BJ (cell line): ENCODE measurements at regions not wholly inside any gene's neighbourhood (a gene's known extent, or its start where the extent isn't known, plus 50 kb on each side); places are given as distances from the start of the nearest gene placed in this dataset.
"Not testable (repeated sequence)": the region's sequence is repeated elsewhere in the genome, so short reads cannot be mapped to it uniquely, and the experiment has no call there.

Experiments
- CTCF ChIA-PET: fragments of 350-600 bp; formaldehyde crosslinking; extraction: SDS; loops from one replicate; lab custom pipeline; 2021; ENCODE audit warnings: antibody characterized with exemption, inconsistent platforms; lab: Yijun Ruan, JAX
- POLR2A ChIA-PET: fragments of 300-600 bp; sonication (Branson Sonifier 250); formaldehyde crosslinking; extraction: SDS; loops from one replicate; lab custom pipeline; 2021; ENCODE audit warnings: antibody characterized with exemption; lab: Charles Lee
- DNase-seq: peaks from one replicate; pipeline ENCODE4 v3.0.0-alpha.2; 2011; ENCODE audit warnings: low read depth
- H3K27me3 ChIP-seq: 2 replicates; pipeline ENCODE4 v1.6.0; 2011; ENCODE audit warnings: low read length; ENCODE audit not compliant: control insufficient read depth, insufficient read depth
- H3K36me3 ChIP-seq: 2 replicates; pipeline ENCODE4 v1.5.1; 2011; ENCODE audit warnings: low read length; ENCODE audit not compliant: control insufficient read depth, insufficient read depth
- H3K4me3 ChIP-seq: 2 replicates; pipeline ENCODE4 v1.5.1; 2011; ENCODE audit warnings: low read depth, mild to moderate bottlenecking, control low read depth, low read length
- TF ChIP-seq, protein P1 (sequence below): IDR thresholded peaks from 2 replicates; pipeline ENCODE4 v1.5.1; 2011; ENCODE audit warnings: low read depth, mild to moderate bottlenecking, control low read depth, inconsistent platforms, low read length, moderate library complexity; ENCODE audit not compliant: insufficient read depth

DNA sequence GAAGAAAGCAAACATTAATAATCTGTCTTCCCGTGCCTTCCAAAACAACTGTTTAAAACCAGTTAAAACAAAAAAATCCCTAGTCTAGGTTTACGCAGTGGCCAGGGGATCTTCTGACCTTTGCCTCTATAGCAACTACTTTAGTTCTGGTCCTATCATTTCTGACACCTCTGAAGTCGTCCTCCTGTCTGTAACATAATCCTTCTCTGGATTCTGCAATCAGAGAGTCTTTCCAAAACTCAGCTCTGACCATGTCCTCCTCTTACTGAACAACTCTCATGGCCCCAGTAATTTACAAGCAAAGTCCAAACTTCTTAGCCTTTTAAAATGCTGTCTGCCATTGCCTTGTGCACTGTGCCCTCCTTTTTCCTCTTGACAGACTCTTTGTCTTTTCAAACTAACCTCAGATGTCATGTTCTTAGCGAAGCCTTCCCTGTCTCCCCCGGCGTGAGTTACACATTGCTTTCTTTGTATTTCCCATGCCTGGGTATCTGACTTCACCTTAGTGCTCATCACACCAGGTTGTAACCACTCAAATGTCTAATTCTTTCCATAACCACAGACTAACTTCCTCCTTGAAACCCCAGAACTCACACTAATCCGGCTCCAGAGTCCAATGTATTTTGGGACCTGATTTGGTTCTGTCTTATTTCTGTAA is 105.2 kb upstream of the BNIP2 start:
- Histone ChIP-seq H3K4me3 (no peak overlapping the region), H3K27me3 (no peaks in the 10 kb centered on the region; the same call in 1 of the 2 replicates), H3K36me3 (no peaks in the 10 kb centered on the region)
- no peak for DNase-seq
- TF ChIP-seq, protein P1, sequence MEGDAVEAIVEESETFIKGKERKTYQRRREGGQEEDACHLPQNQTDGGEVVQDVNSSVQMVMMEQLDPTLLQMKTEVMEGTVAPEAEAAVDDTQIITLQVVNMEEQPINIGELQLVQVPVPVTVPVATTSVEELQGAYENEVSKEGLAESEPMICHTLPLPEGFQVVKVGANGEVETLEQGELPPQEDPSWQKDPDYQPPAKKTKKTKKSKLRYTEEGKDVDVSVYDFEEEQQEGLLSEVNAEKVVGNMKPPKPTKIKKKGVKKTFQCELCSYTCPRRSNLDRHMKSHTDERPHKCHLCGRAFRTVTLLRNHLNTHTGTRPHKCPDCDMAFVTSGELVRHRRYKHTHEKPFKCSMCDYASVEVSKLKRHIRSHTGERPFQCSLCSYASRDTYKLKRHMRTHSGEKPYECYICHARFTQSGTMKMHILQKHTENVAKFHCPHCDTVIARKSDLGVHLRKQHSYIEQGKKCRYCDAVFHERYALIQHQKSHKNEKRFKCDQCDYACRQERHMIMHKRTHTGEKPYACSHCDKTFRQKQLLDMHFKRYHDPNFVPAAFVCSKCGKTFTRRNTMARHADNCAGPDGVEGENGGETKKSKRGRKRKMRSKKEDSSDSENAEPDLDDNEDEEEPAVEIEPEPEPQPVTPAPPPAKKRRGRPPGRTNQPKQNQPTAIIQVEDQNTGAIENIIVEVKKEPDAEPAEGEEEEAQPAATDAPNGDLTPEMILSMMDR, result no peak
- POLR2A ChIA-PET, result no interaction called here
- CTCF ChIA-PET, result no interaction called here

DNA sequence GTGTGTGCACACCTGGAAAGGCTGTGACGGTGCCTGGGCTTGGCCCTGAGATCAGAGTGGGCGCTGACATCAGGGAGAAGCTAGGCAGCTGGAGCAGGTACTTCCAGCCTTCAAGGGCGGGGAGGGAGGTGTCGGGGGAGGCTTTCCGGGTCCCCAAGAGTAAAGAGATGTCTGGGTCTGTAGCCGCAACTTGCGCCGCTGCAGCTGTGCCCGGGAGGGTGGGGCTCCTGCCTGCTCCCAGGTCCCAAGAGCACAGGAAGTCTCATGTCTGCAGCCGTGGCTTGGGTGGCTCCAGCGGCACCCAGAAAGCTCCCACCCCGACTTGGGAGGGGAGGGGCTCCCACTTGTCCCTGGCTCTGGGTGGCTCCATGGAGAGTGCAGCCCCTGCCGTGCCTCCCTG is 103.2 kb upstream of the BNIP2 start:
- CTCF ChIA-PET, result no interaction called here

DNA sequence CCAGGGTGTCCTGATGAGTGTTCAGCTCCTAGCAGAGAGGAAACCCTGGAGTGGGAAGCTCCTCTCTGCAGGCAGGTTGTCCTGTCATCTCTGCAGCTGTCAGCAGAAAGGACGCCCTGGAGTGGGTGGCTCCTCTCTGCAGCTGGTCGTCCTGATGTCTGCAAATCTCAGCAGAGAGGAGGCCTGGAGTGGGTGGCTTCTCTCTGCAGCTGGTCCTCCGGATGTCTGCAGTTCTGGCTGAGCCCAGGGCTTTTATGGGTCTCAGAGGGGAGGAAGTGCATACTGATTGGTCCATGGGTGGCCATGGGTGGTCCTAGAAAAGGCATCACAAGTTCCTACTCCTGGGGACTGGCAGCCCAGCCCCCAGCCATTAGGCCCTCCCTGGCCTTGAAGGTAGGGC is 102.6 kb upstream of the BNIP2 start:
- H3K4me3 ChIP-seq, result no peak overlapping the region
- TF ChIP-seq, protein P1, result no peak
- no peaks in the 10 kb centered on the region; the same call in 1 of the 2 replicates for H3K27me3 ChIP-seq
- ChIA-PET CTCF (no interaction called here), POLR2A (no interaction called here)
- DNase-seq, result no peak
- H3K36me3 ChIP-seq, result no peaks in the 10 kb centered on the region

More for the DNA sequence above, 103.2 kb upstream of the BNIP2 start:
- POLR2A ChIA-PET, result no interaction called here
- H3K4me3 ChIP-seq, result no peak overlapping the region
- DNase-seq, result no peak
- no peaks in the 10 kb centered on the region; the same call in 1 of the 2 replicates for H3K27me3 ChIP-seq
- TF ChIP-seq, protein P1, result no peak
- no peaks in the 10 kb centered on the region for H3K36me3 ChIP-seq

DNA sequence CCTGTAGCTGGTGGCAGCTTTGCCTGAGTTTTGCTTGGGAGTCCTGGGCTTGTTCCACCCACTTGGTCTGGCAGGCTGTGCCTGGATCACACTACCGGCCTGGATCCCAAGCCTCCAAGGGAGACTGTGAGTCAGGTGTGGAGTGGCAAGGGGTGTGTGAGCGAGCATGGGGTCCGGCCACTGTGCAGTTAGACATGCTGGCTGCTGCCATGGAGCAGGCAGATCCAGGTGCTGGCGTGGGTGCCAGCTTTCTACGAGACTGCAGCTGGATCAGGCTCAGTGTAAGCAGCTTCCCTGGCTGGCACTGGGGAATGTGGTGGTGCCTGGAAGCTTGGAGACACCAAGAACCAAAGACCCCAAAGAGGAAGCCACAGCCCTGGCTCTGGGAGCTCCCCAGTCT is 102.0 kb upstream of the BNIP2 start:
- POLR2A ChIA-PET, result no interaction called here

DNA sequence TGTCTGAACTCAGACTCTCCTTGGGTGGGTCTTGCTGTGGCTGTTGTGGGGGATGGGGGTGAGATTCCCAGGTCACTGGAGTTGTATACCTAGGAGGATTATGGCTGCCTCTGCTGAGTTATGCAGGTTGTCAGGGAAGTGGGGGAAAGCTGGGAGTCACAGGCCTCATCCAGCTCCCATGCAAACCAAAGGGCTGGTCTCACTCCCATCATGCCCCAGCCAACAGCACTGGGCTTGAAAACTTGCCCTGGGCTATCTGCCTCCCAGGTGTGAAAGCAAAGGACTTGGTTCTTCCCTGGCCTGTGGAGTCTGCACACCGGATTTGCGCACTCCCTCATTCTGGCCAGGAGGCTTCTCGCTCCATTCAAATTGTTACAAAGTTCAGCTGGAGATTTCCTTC is 97.3 kb upstream of the BNIP2 start:
- CTCF ChIA-PET, H3K36me3 ChIP-seq, DNase-seq, H3K4me3 ChIP-seq, H3K27me3 ChIP-seq, POLR2A ChIA-PET: not testable (repeated sequence)

More for the DNA sequence above, 102.0 kb upstream of the BNIP2 start:
- Histone ChIP-seq H3K4me3 (no peak overlapping the region), H3K36me3 (no peaks in the 10 kb centered on the region), H3K27me3 (no peaks in the 10 kb centered on the region; the same call in 1 of the 2 replicates)
- DNase-seq, result no peak
- TF ChIP-seq, protein P1, result no peak
- CTCF ChIA-PET, result no interaction called here

DNA sequence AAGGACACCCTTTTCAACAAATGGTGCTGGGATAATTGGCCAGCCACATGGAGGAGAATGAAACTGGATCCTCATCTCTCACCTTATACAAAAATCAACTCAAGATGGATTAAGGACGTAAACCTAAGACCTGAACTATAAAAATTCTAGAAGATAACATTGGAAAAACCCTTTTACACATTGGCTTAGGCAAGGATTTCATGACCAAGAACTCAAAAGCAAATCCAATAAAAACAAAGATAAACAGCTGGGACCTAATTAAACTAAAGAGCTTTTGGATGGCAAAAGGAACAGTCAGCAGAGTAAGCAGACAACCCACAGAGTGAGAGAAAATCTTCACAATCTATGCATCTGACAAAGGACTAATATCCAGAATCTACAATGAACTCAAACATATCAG is 96.9 kb upstream of the BNIP2 start:
- H3K4me3 ChIP-seq, CTCF ChIA-PET: not testable (repeated sequence)

DNA sequence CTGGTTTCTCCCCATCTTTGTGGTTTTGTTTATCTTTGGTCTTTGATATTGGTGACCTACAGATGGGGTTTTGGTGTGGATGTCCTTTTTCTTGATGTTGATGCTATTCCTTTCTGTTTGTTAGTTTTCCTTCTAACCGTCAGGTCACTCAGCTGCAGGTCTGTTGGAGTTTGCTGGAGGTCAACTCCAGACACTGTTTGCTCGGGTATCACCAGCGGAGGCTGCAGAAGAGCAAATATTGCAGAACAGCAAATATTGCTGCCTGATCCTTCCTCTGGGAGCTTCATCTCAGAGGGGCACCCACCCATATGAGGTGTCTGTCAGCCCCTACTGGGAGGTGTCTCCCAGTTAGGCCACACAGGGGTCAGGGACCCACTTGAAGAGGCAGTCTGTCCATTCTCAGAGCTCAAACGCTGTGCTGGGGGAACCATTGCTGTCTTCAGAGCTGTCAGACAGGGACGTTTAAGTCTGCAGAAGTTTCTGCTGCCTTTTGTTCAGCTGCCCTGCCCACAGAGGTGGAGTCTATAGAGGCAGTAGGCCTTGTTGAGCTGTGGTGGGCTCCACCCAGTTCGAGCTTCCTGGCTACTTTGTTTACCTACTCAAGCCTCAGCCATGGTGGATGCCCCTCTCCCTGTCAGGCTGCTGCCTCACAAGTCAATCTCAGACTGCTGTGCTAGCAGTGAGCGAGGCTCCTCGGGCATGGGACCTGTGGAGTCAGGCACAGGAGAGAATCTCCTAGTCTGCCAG is 94.8 kb upstream of the BNIP2 start:
- H3K4me3 ChIP-seq, H3K36me3 ChIP-seq, DNase-seq, POLR2A ChIA-PET, CTCF ChIA-PET, H3K27me3 ChIP-seq: not testable (repeated sequence)

More for the DNA sequence above, 96.9 kb upstream of the BNIP2 start:
- DNase-seq, H3K27me3 ChIP-seq, H3K36me3 ChIP-seq, POLR2A ChIA-PET: not testable (repeated sequence)
